ENCODE measurements at regions not wholly inside any gene's neighbourhood (a gene's known extent, or its start where the extent isn't known, plus 50 kb on each side); places are given as distances from the start of the nearest gene placed in this dataset.

DNA sequence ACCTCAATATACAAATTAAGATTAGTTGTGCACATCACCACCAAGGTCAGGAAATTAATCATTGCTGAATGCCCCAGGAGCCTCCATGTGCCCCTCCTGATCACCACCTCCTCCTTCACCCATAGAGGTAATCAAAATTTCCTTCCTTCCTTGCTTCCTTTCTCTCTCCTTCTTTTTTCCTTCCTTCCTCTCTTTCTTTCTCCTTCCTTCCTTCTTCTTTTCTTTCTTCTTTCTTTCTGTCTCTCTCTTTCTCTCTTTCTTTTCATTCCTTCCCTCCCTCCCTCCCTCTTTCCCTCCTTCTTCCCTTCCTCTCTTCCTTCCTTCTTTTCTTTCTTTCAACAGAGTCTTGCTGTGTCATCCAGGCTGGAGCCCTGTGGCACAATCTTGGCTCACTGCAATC lies 67.9 kb upstream of the FTH1 start:
- no peak for TF ChIP-seq CREB1 (IDR thresholded peaks at IDR 0.05; ENCODE audit: low read depth)
- no peak for TF ChIP-seq RAD21 (IDR thresholded peaks at IDR 0.05; ENCODE audit: low read depth)
- TF ChIP-seq, protein P1, sequence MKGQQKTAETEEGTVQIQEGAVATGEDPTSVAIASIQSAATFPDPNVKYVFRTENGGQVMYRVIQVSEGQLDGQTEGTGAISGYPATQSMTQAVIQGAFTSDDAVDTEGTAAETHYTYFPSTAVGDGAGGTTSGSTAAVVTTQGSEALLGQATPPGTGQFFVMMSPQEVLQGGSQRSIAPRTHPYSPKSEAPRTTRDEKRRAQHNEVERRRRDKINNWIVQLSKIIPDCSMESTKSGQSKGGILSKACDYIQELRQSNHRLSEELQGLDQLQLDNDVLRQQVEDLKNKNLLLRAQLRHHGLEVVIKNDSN (IDR thresholded peaks at IDR 0.05), result no peak
- TF ChIP-seq TAF1 (IDR thresholded peaks at IDR 0.05; ENCODE audit: low read depth), result no peak
- no peak for TF ChIP-seq EP300 (IDR thresholded peaks at IDR 0.05; ENCODE audit: borderline replicate concordance)
- no peak for TF ChIP-seq NFIC (IDR thresholded peaks at IDR 0.05)
- no peak for TF ChIP-seq TCF12 (IDR thresholded peaks at IDR 0.05; ENCODE audit: low read depth)
- TF ChIP-seq TEAD4 (IDR thresholded peaks at IDR 0.05), result no peak
- TF ChIP-seq FOXM1 (IDR thresholded peaks at IDR 0.05; ENCODE audit: borderline replicate concordance, low read depth), result no peak

DNA sequence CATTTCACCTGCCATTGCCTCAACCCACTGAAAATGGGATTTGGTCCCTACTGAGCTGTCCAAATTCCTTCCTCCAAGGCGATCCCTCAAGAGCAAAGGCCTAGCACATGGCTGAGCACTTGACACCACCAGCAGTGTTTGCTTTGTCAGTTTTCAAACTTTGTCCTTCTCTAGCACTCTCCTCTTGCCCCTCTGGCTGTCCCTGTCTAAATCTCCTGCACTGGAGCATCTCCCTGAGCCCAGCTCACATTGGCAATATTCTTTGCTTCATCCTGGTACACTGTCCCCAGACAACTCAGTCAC lies 66.6 kb upstream of the FTH1 start:
- TF ChIP-seq YY1 (IDR thresholded peaks at IDR 0.05; ENCODE audit: low read depth), result no peak
- TF ChIP-seq, protein P2, sequence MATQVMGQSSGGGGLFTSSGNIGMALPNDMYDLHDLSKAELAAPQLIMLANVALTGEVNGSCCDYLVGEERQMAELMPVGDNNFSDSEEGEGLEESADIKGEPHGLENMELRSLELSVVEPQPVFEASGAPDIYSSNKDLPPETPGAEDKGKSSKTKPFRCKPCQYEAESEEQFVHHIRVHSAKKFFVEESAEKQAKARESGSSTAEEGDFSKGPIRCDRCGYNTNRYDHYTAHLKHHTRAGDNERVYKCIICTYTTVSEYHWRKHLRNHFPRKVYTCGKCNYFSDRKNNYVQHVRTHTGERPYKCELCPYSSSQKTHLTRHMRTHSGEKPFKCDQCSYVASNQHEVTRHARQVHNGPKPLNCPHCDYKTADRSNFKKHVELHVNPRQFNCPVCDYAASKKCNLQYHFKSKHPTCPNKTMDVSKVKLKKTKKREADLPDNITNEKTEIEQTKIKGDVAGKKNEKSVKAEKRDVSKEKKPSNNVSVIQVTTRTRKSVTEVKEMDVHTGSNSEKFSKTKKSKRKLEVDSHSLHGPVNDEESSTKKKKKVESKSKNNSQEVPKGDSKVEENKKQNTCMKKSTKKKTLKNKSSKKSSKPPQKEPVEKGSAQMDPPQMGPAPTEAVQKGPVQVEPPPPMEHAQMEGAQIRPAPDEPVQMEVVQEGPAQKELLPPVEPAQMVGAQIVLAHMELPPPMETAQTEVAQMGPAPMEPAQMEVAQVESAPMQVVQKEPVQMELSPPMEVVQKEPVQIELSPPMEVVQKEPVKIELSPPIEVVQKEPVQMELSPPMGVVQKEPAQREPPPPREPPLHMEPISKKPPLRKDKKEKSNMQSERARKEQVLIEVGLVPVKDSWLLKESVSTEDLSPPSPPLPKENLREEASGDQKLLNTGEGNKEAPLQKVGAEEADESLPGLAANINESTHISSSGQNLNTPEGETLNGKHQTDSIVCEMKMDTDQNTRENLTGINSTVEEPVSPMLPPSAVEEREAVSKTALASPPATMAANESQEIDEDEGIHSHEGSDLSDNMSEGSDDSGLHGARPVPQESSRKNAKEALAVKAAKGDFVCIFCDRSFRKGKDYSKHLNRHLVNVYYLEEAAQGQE (IDR thresholded peaks at IDR 0.05; ENCODE audit: low read depth), result no peak
- TF ChIP-seq, protein P1 (IDR thresholded peaks at IDR 0.05), result no peak
- no peak for TF ChIP-seq TEAD4 (IDR thresholded peaks at IDR 0.05)
- TF ChIP-seq EP300 (IDR thresholded peaks at IDR 0.05; ENCODE audit: borderline replicate concordance), result no peak
- TF ChIP-seq CEBPB (IDR thresholded peaks at IDR 0.05), result no peak
- TF ChIP-seq MAX (IDR thresholded peaks at IDR 0.05), result no peak
- TF ChIP-seq NFIC (IDR thresholded peaks at IDR 0.05), result no peak

GRCh38 chr11:62033191-62034035 lies 66.0 kb upstream of the FTH1 start:
- TF ChIP-seq ZBTB7A (IDR thresholded peaks at IDR 0.05; ENCODE audit: low read depth) (no peak), EGR1 (IDR thresholded peaks at IDR 0.05) (no peak), FOXM1 (IDR thresholded peaks at IDR 0.05; ENCODE audit: borderline replicate concordance, low read depth) (no peak), NFIC (IDR thresholded peaks at IDR 0.05) (no peak), RAD21 (IDR thresholded peaks at IDR 0.05; ENCODE audit: low read depth) (no peak), CREB1 (IDR thresholded peaks at IDR 0.05; ENCODE audit: low read depth) (no peak), TAF1 (IDR thresholded peaks at IDR 0.05; ENCODE audit: low read depth) (no peak), CEBPB (IDR thresholded peaks at IDR 0.05) (no peak), EP300 (IDR thresholded peaks at IDR 0.05; ENCODE audit: borderline replicate concordance) (no peak), YY1 (IDR thresholded peaks at IDR 0.05; ENCODE audit: low read depth) (no peak), MAX (IDR thresholded peaks at IDR 0.05) (no peak), TCF12 (IDR thresholded peaks at IDR 0.05; ENCODE audit: low read depth) (no peak), TEAD4 (IDR thresholded peaks at IDR 0.05) (no peak)
- TF ChIP-seq, protein P1 (IDR thresholded peaks at IDR 0.05), result no peak
- TF ChIP-seq, protein P2 (IDR thresholded peaks at IDR 0.05; ENCODE audit: low read depth), result no peak

GRCh38 chr11:62030071-62030684 lies 62.7 kb upstream of the FTH1 start:
- TF ChIP-seq CREB1 (IDR thresholded peaks at IDR 0.05; ENCODE audit: low read depth), result no peak
- TF ChIP-seq, protein P2 (IDR thresholded peaks at IDR 0.05; ENCODE audit: low read depth), result no peak
- no peak for TF ChIP-seq CEBPB (IDR thresholded peaks at IDR 0.05)
- TF ChIP-seq EP300 (IDR thresholded peaks at IDR 0.05; ENCODE audit: borderline replicate concordance), result no peak
- no peak for TF ChIP-seq RAD21 (IDR thresholded peaks at IDR 0.05; ENCODE audit: low read depth)
- TF ChIP-seq NFIC (IDR thresholded peaks at IDR 0.05), result no peak
- TF ChIP-seq TEAD4 (IDR thresholded peaks at IDR 0.05), result no peak
- no peak for TF ChIP-seq FOXM1 (IDR thresholded peaks at IDR 0.05; ENCODE audit: borderline replicate concordance, low read depth)
- TF ChIP-seq YY1 (IDR thresholded peaks at IDR 0.05; ENCODE audit: low read depth), result no peak
- TF ChIP-seq ZBTB7A (IDR thresholded peaks at IDR 0.05; ENCODE audit: low read depth), result no peak
- TF ChIP-seq TAF1 (IDR thresholded peaks at IDR 0.05; ENCODE audit: low read depth), result no peak
- TF ChIP-seq, protein P1 (IDR thresholded peaks at IDR 0.05), result no peak
- no peak for TF ChIP-seq TCF12 (IDR thresholded peaks at IDR 0.05; ENCODE audit: low read depth)
- no peak for TF ChIP-seq MAX (IDR thresholded peaks at IDR 0.05)
- no peak for TF ChIP-seq EGR1 (IDR thresholded peaks at IDR 0.05)
